ENCODE measurements at regions not wholly inside any gene's neighbourhood (a gene's known extent, or its start where the extent isn't known, plus 50 kb on each side); places are given as distances from the start of the nearest gene placed in this dataset.

DNA sequence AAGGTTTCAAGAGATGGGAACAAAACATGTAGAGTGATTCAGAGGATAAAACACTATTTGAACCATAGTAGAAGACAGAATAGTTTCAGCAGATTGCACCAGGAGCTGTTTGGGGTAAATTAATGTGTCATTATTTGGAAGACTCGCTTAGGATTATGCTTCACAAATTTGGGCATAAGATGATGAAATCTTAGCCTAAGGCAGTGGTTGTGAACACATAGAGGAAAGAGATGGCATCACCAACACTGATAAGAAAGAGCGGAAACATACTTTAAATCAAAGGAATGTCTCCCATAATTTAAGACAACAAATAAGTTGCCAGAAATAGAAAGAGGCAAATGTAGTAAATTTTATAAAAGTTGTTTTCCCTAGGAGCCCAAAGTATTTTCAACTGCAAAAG, 66.1 kb upstream of the TBCA start:
- no peak for DNase-seq

GRCh38 chr5:77841616-77842015, 65.5 kb upstream of the TBCA start:
- DNase-seq: no peak

- no peak for DNase-seq
These were observed 64.8 kb upstream of the TBCA start for GRCh38 chr5:77840930-77841329.

- no peak for DNase-seq
These were observed 63.6 kb upstream of the TBCA start for GRCh38 chr5:77839691-77840090.

DNA sequence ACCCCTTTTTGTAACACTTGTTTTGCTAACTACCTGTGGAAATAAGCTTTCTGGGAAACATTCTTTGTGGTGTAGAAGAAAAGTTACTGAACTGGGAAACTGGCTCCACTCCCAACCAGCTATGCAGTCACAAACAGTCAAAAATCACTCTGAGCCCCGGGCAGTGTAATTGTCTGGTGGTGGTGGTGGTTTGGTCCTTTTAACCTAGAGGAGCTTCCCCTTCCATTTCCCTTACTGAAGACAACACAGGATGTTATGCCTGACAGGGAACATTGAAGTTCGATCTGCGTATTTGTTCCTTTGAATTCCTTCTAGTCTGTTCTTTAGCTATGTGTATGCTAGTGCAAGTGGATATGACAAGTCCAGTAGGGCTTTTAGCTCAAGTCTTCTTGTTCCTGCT, 56.8 kb upstream of the TBCA start:
- no peak for DNase-seq

- DNase-seq: no peak
These were observed 56.1 kb upstream of the TBCA start for GRCh38 chr5:77832166-77832770.

DNA sequence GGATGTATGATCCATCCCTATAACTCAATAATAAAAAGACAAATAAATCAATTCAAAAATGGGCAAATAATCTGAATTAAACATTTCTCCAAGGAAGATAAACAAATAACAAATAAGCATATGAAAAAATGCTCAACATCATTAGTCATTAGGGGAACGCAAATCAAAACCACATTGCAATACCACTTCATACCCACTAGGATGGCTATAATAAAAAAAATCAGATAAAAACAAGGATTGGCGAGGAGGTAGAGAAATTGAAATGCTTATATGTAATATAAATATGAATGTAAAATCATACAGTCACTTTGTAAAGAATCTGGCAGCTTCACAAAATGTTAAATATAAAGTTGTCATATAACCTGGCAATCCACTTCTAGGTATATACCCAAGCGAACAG, 52.3 kb upstream of the TBCA start:
- no peak for DNase-seq
